ENCODE measurements at regions not wholly inside any gene's neighbourhood (a gene's known extent, or its start where the extent isn't known, plus 50 kb on each side); places are given as distances from the start of the nearest gene placed in this dataset.

- TF ChIP-seq CTCF (IDR thresholded peaks at IDR 0.05) (no peak), POLR2A (IDR thresholded peaks at IDR 0.05) (no peak)
These were observed 259.6 kb upstream of the ATP2B1 start for GRCh38 chr12:89968151-89968700.
